Omental fat pad (tissue), 3 donors: ENCODE measurements at regions not wholly inside any gene's neighbourhood (a gene's known extent, or its start where the extent isn't known, plus 50 kb on each side); places are given as distances from the start of the nearest gene placed in this dataset.

ENCODE experiments used
- ATAC-seq: fragments of 150-250 bp; one replicate; pipeline ENCODE4 v1.9.1; 2016; ENCODE audit warnings: mild to moderate bottlenecking, moderate library complexity; ENCODE audit not compliant: low FRiP score
- DNase-seq: peaks from one replicate; pipeline ENCODE4 v3.0.0-alpha.2; 2019; ENCODE audit warnings: low spot score
- CTCF ChIP-seq, 3 donors: fragments of 450-650 bp; IDR thresholded peaks; one replicate each; pipeline ENCODE4 v1.5.1; 2016 to 2017; ENCODE audit warnings: antibody characterized with exemption in 3 of 3, mild to moderate bottlenecking in 3 of 3, moderate library complexity in 2 of 3

- no peak for ATAC-seq
Measured at GRCh38 chr13:70895599-70895998, 787.3 kb upstream of the KLHL1 start.

DNA sequence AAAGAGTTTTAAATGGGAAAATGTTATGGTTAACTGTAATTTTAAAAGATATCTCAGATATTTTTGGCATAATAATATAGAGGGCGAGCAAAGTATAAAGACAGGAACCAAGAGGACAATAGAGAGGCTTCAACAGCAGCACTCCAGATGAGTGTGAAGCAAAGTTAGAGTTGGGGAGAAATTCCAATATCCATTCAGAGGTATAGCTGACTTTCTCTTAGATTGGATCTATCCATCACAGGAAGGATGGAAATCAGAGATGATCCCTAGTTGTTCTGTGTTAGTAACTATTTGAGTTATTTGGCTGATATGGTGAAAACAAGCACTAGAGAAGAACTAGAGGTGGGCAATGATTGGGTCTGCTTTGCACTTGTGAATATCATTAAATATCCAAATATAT, 786.0 kb upstream of the KLHL1 start:
- DNase-seq: no peak
- ATAC-seq: no peak
- TF ChIP-seq CTCF (IDR thresholded peaks at IDR 0.05): no peak

More at GRCh38 chr13:70895599-70895998, 787.3 kb upstream of the KLHL1 start:
- no peak for TF ChIP-seq CTCF (IDR thresholded peaks at IDR 0.05)
- DNase-seq: no peak

DNA sequence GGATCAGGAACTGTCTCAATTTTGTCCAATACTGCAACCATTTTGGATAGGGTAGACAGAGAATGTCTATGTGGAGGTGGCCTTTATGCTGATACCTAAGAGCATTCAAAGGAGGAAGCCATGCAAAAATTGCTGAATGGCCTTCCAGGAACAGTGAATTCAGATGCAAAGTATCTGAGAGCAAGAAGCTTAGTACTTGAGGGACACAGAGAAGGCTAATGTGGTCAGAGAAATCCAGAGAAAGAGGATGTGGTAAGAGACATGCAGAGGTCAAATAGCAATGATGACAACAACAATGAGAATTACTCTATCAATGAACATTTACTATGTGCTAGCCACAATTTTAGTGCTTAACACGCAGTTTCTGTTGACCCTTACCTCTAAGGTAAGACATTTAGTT, 785.6 kb upstream of the KLHL1 start:
- ATAC-seq (no peak), DNase-seq (no peak)
- TF ChIP-seq CTCF (IDR thresholded peaks at IDR 0.05): no peak

DNA sequence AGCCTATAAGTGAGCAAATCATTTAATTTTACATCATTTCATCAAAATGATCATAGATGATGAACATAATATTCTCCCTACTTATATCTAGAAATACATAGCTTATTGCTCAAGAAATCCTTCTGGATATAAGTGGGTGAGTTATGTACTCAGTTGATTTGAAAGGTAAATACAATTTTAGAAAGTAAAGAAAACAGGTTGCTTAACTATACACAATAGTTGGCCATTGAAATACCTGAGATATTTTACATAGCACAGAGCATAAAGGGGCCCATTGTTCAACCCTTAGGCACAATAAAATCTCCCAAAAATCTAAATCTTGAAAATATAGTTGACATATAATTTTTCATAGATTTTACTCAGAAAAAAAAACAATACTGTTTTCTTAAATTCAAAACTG, 782.0 kb upstream of the KLHL1 start:
- no peak for ATAC-seq
- TF ChIP-seq CTCF (IDR thresholded peaks at IDR 0.05): no peak
- DNase-seq: no peak

- no peak for DNase-seq
- no peak for ATAC-seq
- no peak for TF ChIP-seq CTCF (IDR thresholded peaks at IDR 0.05)
Measured at GRCh38 chr13:70889163-70889562, 780.9 kb upstream of the KLHL1 start.

DNA sequence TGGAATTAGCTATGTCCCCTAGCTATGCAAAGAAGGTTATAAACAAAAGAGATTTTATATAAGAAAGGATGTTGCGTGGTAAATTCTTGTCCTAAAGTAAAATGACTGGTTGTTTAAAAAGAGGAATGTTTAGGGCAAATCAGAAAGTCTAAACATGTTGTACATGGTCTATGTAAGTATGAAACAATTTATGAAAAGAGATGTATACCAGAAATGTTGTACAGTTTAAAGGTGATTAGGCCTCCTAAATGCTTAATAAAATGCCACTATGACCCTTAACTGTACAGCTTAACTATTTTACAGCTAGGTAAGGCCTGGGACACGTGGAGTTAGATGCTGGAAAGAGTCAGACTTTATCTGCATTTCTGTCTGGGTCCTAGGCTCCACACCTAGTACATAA, 775.9 kb upstream of the KLHL1 start:
- TF ChIP-seq CTCF (IDR thresholded peaks at IDR 0.05): no peak
- no peak for DNase-seq
- ATAC-seq: no peak

DNA sequence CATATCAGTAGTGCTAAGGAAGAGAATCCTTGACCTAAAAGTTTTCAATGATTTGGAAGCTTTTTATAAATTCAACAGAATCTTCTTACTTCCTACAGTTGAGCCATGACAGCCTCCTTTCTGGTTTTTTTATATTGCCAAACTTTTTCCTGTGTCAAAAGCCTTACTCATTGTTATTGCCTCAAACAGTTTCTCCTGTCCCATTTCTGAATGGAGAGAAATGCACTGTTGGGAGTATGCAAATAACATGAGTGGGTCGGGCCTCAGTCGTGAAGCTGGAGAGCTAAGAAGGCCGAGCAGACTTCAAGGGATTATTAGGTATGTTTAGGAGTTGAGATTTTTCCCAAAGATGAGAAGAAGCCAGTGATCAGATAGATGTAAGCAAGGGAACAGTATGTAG, 766.4 kb upstream of the KLHL1 start:
- TF ChIP-seq CTCF (IDR thresholded peaks at IDR 0.05): no peak
- no peak for ATAC-seq
- no peak for DNase-seq
